H9 (cell line): ENCODE measurements at regions not wholly inside any gene's neighbourhood (a gene's known extent, or its start where the extent isn't known, plus 50 kb on each side); places are given as distances from the start of the nearest gene placed in this dataset.

Experiments
- DNase-seq: peaks from one replicate; pipeline ENCODE4 v3.0.0-alpha.2; 2017
- H2AFZ ChIP-seq: one replicate; pipeline ENCODE4 v1.6.1; 2013; ENCODE audit warnings: mild to moderate bottlenecking, low read length, control low read depth, moderate library complexity
- H2AK5ac ChIP-seq: 2 replicates; pipeline ENCODE4 v1.6.1; 2013; ENCODE audit warnings: low read length, control low read depth, mixed read lengths; ENCODE audit not compliant: insufficient read length
- H2BK120ac ChIP-seq: one replicate; pipeline ENCODE4 v1.6.1; 2013; ENCODE audit warnings: low read depth, mild to moderate bottlenecking, low read length, control low read depth, inconsistent platforms; ENCODE audit not compliant: poor library complexity, severe bottlenecking
- H2BK12ac ChIP-seq: 2 replicates; pipeline ENCODE4 v1.6.1; 2013; ENCODE audit warnings: low read length, control low read depth, mixed read lengths, low read depth; ENCODE audit not compliant: insufficient read length
- H2BK15ac ChIP-seq: 2 replicates; pipeline ENCODE4 v1.6.1; 2013; ENCODE audit warnings: low read depth, low read length, control low read depth
- H2BK20ac ChIP-seq: one replicate; pipeline ENCODE4 v1.6.1; 2013; ENCODE audit warnings: low read depth, mild to moderate bottlenecking, low read length, control low read depth, inconsistent platforms; ENCODE audit not compliant: poor library complexity, severe bottlenecking
- H2BK5ac ChIP-seq: 2 replicates; pipeline ENCODE4 v1.6.1; 2013; ENCODE audit warnings: low read length, control low read depth, mixed read lengths; ENCODE audit not compliant: insufficient read length
- H3K14ac ChIP-seq: 2 replicates; pipeline ENCODE4 v1.6.1; 2013; ENCODE audit warnings: low read length, control low read depth; ENCODE audit not compliant: insufficient read depth
- H3K18ac ChIP-seq: 2 replicates; pipeline ENCODE4 v1.6.1; 2013; ENCODE audit warnings: low read depth, mild to moderate bottlenecking, mixed read lengths, low read length, control low read depth; ENCODE audit not compliant: insufficient read length
- H3K23ac ChIP-seq: 2 replicates; pipeline ENCODE4 v1.6.1; 2013; ENCODE audit warnings: low read length, control low read depth, mixed read lengths, low read depth; ENCODE audit not compliant: insufficient read length
- H3K23me2 ChIP-seq: 2 replicates; pipeline ENCODE4 v1.6.1; 2013; ENCODE audit warnings: low read depth, mild to moderate bottlenecking, mixed read lengths, low read length, control low read depth; ENCODE audit not compliant: insufficient read length, poor library complexity, severe bottlenecking
- H3K27ac ChIP-seq: 2 replicates; pipeline ENCODE4 v1.5.1; 2013; ENCODE audit warnings: low read length, control low read depth, mixed read lengths, low read depth; ENCODE audit not compliant: insufficient read length
- H3K27me3 ChIP-seq: 2 replicates; pipeline ENCODE4 v1.6.1; 2013; ENCODE audit warnings: low read length, control low read depth, inconsistent platforms; ENCODE audit not compliant: insufficient read depth
- H3K4ac ChIP-seq: 2 replicates; pipeline ENCODE4 v1.6.1; 2013; ENCODE audit warnings: low read depth, mild to moderate bottlenecking, control low read depth, inconsistent platforms, low read length, moderate library complexity
- H3K4me1 ChIP-seq: 2 replicates; pipeline ENCODE4 v1.6.1; 2013; ENCODE audit warnings: low read length, control low read depth, inconsistent platforms; ENCODE audit not compliant: insufficient read depth
- H3K4me2 ChIP-seq: 2 replicates; pipeline ENCODE4 v1.6.1; 2013; ENCODE audit warnings: low read length, control low read depth, mixed read lengths; ENCODE audit not compliant: insufficient read length, insufficient read depth
- H3K56ac ChIP-seq: 2 replicates; pipeline ENCODE4 v1.6.1; 2013; ENCODE audit warnings: low read depth, mild to moderate bottlenecking, mixed read lengths, low read length, control low read depth; ENCODE audit not compliant: insufficient read length
- H3K79me1 ChIP-seq: 2 replicates; pipeline ENCODE4 v1.6.1; 2013; ENCODE audit warnings: low read depth, mild to moderate bottlenecking, moderate library complexity, low read length, control low read depth, inconsistent platforms; ENCODE audit not compliant: insufficient read depth, poor library complexity, severe bottlenecking
- H3K79me2 ChIP-seq: 2 replicates; pipeline ENCODE4 v1.6.1; 2013; ENCODE audit warnings: low read length, control low read depth, inconsistent platforms; ENCODE audit not compliant: insufficient read depth
- H3K9ac ChIP-seq: 2 replicates; pipeline ENCODE4 v1.6.1; 2013; ENCODE audit warnings: low read length, control low read depth, mixed read lengths; ENCODE audit not compliant: insufficient read length; ENCODE audit errors: extremely low read depth
- H3K9me3 ChIP-seq: one replicate; pipeline ENCODE4 v1.6.1; 2013; ENCODE audit warnings: low read depth, low read length, inconsistent platforms; ENCODE audit not compliant: control insufficient read depth
- H3T11ph ChIP-seq: one replicate; pipeline ENCODE4 v1.6.1; 2013; ENCODE audit warnings: mild to moderate bottlenecking, low read length, control low read depth, inconsistent platforms
- H4K20me1 ChIP-seq: one replicate; pipeline ENCODE4 v1.6.1; 2013; ENCODE audit not compliant: control insufficient read depth, insufficient read length, insufficient read depth
- H4K5ac ChIP-seq: 2 replicates; pipeline ENCODE4 v1.6.1; 2013; ENCODE audit warnings: low read depth, mild to moderate bottlenecking, mixed read lengths, low read length, control low read depth; ENCODE audit not compliant: insufficient read length
- H4K8ac ChIP-seq: replicated peaks from 2 replicates; pipeline ENCODE4 v1.6.1; 2013; ENCODE audit warnings: low read length, control low read depth, mixed read lengths, low read depth; ENCODE audit not compliant: insufficient read length
- H4K91ac ChIP-seq: 2 replicates; pipeline ENCODE4 v1.6.1; 2013; ENCODE audit warnings: low read depth, mild to moderate bottlenecking, moderate library complexity, mixed read lengths, low read length, control low read depth; ENCODE audit not compliant: insufficient read length
- H3K27ac Mint-ChIP-seq, 3 experiments: 2 replicates in 2 of 3; 3 replicates in 1 of 3; pipeline ENCODE4 v1.8.0; 2020 to 2021; ENCODE audit warnings: mixed read lengths in 3 of 3, mild to moderate bottlenecking in 1 of 3, moderate library complexity in 1 of 3
- H3K27me3 Mint-ChIP-seq: 2 replicates; pipeline ENCODE4 v1.8.0; 2021; ENCODE audit warnings: low read depth, mild to moderate bottlenecking, moderate library complexity, mixed read lengths
- H3K36me3 Mint-ChIP-seq, 3 experiments: 2 replicates in 2 of 3; 3 replicates in 1 of 3; pipeline ENCODE4 v1.8.0; 2020 to 2021; ENCODE audit warnings: low read depth in 3 of 3, mixed read lengths in 3 of 3; ENCODE audit not compliant: insufficient read depth in 1 of 3
- H3K4me1 Mint-ChIP-seq, 2 experiments: 2 replicates each; pipeline ENCODE4 v1.8.0; 2020; ENCODE audit warnings: mixed read lengths in 2 of 2
- H3K4me3 Mint-ChIP-seq, 2 experiments: 2 replicates in 1 of 2; 3 replicates in 1 of 2; pipeline ENCODE4 v1.8.0; 2020 to 2021; ENCODE audit warnings: mild to moderate bottlenecking in 2 of 2, mixed read lengths in 2 of 2, moderate library complexity in 1 of 2
- H3K9me3 Mint-ChIP-seq, 2 experiments: 2 replicates in 1 of 2; 3 replicates in 1 of 2; pipeline ENCODE4 v1.8.0; 2020; ENCODE audit warnings: mild to moderate bottlenecking in 2 of 2, mixed read lengths in 2 of 2, moderate library complexity in 1 of 2
- WGBS: extraction: QIAGEN DNeasy Blood & Tissue Kit; methylation state at CpG from one replicate; pipeline ENCODE4 v1.1.7; 2013; ENCODE audit warnings: missing lambda C conversion rate, low lambda C conversion rate, mixed read lengths; ENCODE audit not compliant: insufficient read length; ENCODE audit errors: extremely low coverage; 5-methylcytosine and 5-hydroxymethylcytosine counted together
- TF ChIP-seq, protein P1 (sequence below): fragments of 200-600 bp; sonication (generic); conservative IDR thresholded peaks from 3 replicates; pipeline ENCODE4 v1.8.0; 2021; ENCODE audit warnings: antibody characterized with exemption, mild to moderate bottlenecking

DNA sequence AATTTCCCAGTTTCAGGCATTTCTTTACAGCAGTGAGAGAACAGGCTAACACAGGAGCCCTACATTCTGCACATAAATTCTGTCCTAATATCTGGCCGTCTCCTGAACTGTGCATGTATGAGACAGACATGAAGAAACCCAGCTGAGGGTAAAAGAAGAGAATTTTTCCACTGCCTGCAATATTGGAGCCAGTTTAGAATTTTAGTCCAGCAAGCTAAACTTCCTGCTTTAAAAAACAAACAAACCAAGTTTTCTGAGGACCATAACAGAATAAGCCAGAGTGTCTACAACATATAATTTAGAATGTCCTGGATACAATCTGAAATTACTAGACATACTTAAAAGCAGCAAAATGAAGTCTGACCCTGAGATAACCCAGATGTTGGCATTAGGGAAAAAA is 215.1 kb upstream of the KLHL29 start:
- H4K20me1 ChIP-seq: no peaks in the 10 kb centered on the region
- H3K23me2 ChIP-seq: no peaks in the 10 kb centered on the region
- peaks cover 23 to 26% of the 10 kb centered on the region in 2 experiments for H3K9me3 Mint-ChIP-seq
- no peak overlapping the region for H3T11ph ChIP-seq
- no peak overlapping the region for H4K8ac ChIP-seq
- no peaks in the 10 kb centered on the region for H3K79me2 ChIP-seq
- no peak overlapping the region for H2BK12ac ChIP-seq
- peaks cover 0 to 10% (median 5%) of the 10 kb centered on the region in 3 experiments; a peak in 4 of 7 replicates for H3K36me3 Mint-ChIP-seq
- H3K79me1 ChIP-seq: no peaks in the 10 kb centered on the region
- no peak overlapping the region for H3K14ac ChIP-seq
- no peak overlapping the region for H2AK5ac ChIP-seq
- no peak overlapping the region for H2AFZ ChIP-seq
- no peak overlapping the region for H3K18ac ChIP-seq
- H3K4me2 ChIP-seq: no peak overlapping the region
- H4K5ac ChIP-seq: no peak overlapping the region
- no peak for DNase-seq
- H3K9ac ChIP-seq: no peak overlapping the region
- H2BK20ac ChIP-seq: no peak overlapping the region
- no peak overlapping the region for H2BK5ac ChIP-seq
- no peaks in the 10 kb centered on the region for H3K9me3 ChIP-seq
- H3K27ac ChIP-seq: no peak overlapping the region
- no CpG with 5 or more reads among the region's 1 CpG for WGBS
- no peak overlapping the region for H4K91ac ChIP-seq
- no peaks in the 10 kb centered on the region for H3K4me1 Mint-ChIP-seq
- no peaks in the 10 kb centered on the region for H3K27me3 ChIP-seq
- no peak overlapping the region for H3K23ac ChIP-seq
- no peak overlapping the region for H3K4me3 Mint-ChIP-seq
- no peaks in the 10 kb centered on the region for H3K4me1 ChIP-seq
- H3K27me3 Mint-ChIP-seq: peaks cover 8% of the 10 kb centered on the region
- no peak overlapping the region for H2BK120ac ChIP-seq
- TF ChIP-seq, protein P1, sequence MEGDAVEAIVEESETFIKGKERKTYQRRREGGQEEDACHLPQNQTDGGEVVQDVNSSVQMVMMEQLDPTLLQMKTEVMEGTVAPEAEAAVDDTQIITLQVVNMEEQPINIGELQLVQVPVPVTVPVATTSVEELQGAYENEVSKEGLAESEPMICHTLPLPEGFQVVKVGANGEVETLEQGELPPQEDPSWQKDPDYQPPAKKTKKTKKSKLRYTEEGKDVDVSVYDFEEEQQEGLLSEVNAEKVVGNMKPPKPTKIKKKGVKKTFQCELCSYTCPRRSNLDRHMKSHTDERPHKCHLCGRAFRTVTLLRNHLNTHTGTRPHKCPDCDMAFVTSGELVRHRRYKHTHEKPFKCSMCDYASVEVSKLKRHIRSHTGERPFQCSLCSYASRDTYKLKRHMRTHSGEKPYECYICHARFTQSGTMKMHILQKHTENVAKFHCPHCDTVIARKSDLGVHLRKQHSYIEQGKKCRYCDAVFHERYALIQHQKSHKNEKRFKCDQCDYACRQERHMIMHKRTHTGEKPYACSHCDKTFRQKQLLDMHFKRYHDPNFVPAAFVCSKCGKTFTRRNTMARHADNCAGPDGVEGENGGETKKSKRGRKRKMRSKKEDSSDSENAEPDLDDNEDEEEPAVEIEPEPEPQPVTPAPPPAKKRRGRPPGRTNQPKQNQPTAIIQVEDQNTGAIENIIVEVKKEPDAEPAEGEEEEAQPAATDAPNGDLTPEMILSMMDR: no peak
- H3K4ac ChIP-seq: no peak overlapping the region
- no peak overlapping the region for H2BK15ac ChIP-seq
- H3K27ac Mint-ChIP-seq: no peak overlapping the region
- H3K56ac ChIP-seq: no peak overlapping the region
